ENCODE measurements at regions not wholly inside any gene's neighbourhood (a gene's known extent, or its start where the extent isn't known, plus 50 kb on each side); places are given as distances from the start of the nearest gene placed in this dataset.
"Not testable (repeated sequence)": the region's sequence is repeated elsewhere in the genome, so short reads cannot be mapped to it uniquely, and the experiment has no call there.

DNA sequence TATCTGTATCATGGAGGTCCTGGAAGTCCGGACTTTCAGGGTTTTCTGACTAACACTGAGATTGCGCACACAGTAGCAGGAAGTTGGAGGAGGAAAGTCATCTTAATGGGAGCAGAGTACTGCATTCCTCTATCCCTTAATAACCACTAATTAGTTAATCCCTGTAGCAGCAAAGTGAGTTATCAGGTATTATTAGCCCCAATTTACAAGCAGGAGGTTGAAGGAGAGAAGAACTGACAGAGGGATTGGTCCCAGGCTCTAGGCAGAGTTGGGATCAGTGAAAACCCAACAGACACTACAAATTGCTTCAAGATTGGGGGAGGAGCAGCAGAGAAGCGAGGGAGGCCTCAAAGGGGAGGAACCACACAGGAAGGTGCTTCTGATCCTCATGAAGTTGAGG, 74.5 kb upstream of the XPA start:
- no peak for ATAC-seq (ENCODE audit: low FRiP score)
- no peak for DNase-seq (ENCODE audit: low spot score)
- no peak for TF ChIP-seq CTCF (IDR thresholded peaks at IDR 0.05)

DNA sequence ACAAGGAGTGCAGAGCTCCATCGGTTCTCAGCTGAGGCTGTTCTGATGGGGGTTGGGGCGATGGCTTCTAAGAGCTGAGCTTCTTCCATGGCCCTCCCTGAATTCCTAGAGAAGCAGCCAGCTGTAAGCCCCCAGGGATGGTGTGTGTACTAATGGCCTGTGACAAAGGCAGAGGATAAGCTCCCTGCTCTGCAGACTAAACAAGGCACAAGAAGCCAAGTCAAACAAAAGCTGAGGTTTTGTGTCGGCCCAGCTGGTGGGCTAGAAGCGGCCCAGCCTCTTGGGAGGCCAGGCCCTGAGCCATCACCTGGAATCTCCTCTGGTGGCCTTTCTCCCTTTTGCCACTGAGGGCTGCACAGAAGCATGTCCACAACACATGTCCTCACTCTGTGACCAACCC, 75.0 kb upstream of the XPA start:
- no peak for DNase-seq (ENCODE audit: low spot score)
- no peak for ATAC-seq (ENCODE audit: low FRiP score)
- TF ChIP-seq CTCF (IDR thresholded peaks at IDR 0.05): no peak

DNA sequence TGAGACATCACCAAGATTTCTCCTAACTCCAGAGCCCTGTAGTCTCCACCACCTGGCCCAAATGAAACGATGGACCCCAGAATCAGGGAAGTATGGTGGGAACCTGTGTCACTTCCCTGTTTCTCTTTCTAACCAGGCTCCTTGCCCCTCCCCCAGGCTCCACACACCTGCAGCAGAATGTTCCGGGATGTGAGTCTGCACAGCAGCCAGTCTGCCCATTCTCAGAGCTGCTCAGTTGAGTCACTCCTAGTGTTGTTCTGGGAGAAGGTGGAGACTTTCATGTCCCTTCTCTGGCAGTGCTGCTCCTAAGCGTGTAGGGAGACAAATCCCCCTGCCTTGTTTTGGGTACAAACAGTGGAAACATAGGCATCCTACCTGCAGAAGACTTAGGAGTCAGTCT, 76.0 kb upstream of the XPA start:
- no peak for ATAC-seq (ENCODE audit: low FRiP score)
- TF ChIP-seq CTCF (IDR thresholded peaks at IDR 0.05): no peak
- no peak for DNase-seq (ENCODE audit: low spot score)

GRCh38 chr9:97773723-97774122, 76.6 kb upstream of the XPA start:
- no peak for ATAC-seq (ENCODE audit: low FRiP score)
- TF ChIP-seq CTCF (IDR thresholded peaks at IDR 0.05): no peak
- DNase-seq (ENCODE audit: low spot score): no peak

- no peak for ATAC-seq (ENCODE audit: low FRiP score)
- TF ChIP-seq CTCF (IDR thresholded peaks at IDR 0.05): no peak
- DNase-seq (ENCODE audit: low spot score): no peak
Measured at GRCh38 chr9:97774673-97775072, 77.5 kb upstream of the XPA start.

DNA sequence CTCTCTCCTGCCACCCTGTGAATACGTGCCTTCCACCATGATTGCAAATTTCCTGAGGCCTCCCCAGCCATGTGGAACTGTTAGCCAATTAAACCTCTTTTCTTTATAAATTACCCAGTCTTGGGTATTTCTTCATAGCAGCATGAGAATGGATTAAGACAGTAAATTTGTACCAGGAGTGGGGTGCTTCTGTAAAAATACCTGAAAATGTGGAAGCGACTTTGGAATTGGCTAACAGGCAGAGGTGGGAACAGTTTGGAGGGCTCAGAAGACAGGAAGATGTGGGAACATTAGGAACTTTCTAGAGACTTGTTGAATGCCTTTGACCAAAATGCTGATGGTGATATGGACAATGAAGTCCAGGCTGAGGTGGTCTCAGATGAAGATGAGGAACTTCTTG, 74.3 kb upstream of the FOXE1 start:
- not testable (repeated sequence) for DNase-seq (ENCODE audit: low spot score); ATAC-seq (ENCODE audit: low FRiP score)

GRCh38 chr9:97779608-97780007, 73.4 kb upstream of the FOXE1 start:
- no peak for TF ChIP-seq CTCF (IDR thresholded peaks at IDR 0.05)
- ATAC-seq (ENCODE audit: low FRiP score) (no peak), DNase-seq (ENCODE audit: low spot score) (no peak)

- no peak for ATAC-seq (ENCODE audit: low FRiP score)
- no peak for TF ChIP-seq CTCF (IDR thresholded peaks at IDR 0.05)
- DNase-seq (ENCODE audit: low spot score): no peak
Measured at GRCh38 chr9:97781902-97782301, 71.1 kb upstream of the FOXE1 start.

All from omental fat pad (tissue), 3 donors.